DND-41 (cell line): ENCODE measurements at regions not wholly inside any gene's neighbourhood (a gene's known extent, or its start where the extent isn't known, plus 50 kb on each side); places are given as distances from the start of the nearest gene placed in this dataset.

Experiments
- ATAC-seq: fragments of 200-7000 bp; cut with Tn5 transposase; 3 replicates; pipeline ENCODE4 v1.9.1; 2021; ENCODE audit warnings: low read depth; ENCODE audit not compliant: insufficient read depth
- DNase-seq: peaks from one replicate; pipeline ENCODE4 v3.0.0-alpha.2; 2020
- H2AFZ ChIP-seq: 2 replicates; pipeline ENCODE4 v1.6.0; 2012; ENCODE audit warnings: low read depth, low read length
- H3K27ac ChIP-seq: 2 replicates; pipeline ENCODE4 v1.5.1; 2012; ENCODE audit warnings: low read length, inconsistent platforms
- H3K27me3 ChIP-seq: fragments of 200-600 bp; sonication (generic); 2 replicates; pipeline ENCODE4 v1.6.0; 2012; ENCODE audit warnings: low read length, mild to moderate bottlenecking, inconsistent platforms; ENCODE audit not compliant: insufficient read depth, poor library complexity
- H3K36me3 ChIP-seq: 2 replicates; pipeline ENCODE4 v1.5.1; 2012; ENCODE audit warnings: low read length, inconsistent platforms; ENCODE audit not compliant: insufficient read depth
- H3K4me1 ChIP-seq: 2 replicates; pipeline ENCODE4 v1.5.1; 2012; ENCODE audit warnings: mild to moderate bottlenecking, low read length; ENCODE audit not compliant: insufficient read depth
- H3K4me2 ChIP-seq: 2 replicates; pipeline ENCODE4 v1.6.0; 2012; ENCODE audit warnings: mild to moderate bottlenecking, moderate library complexity, low read length, inconsistent platforms; ENCODE audit not compliant: insufficient read depth
- H3K4me3 ChIP-seq, 2 experiments: fragments of 200-600 bp in 1 of 2; shearing (Covaris generic) in 1 of 2; 2 replicates each; pipeline ENCODE4 v1.5.1; 2012 to 2016; ENCODE audit warnings: inconsistent platforms in 2 of 2, low read length in 2 of 2, mild to moderate bottlenecking in 2 of 2, low read depth in 1 of 2, moderate library complexity in 1 of 2
- H3K79me2 ChIP-seq: 2 replicates; pipeline ENCODE4 v1.6.0; 2012; ENCODE audit warnings: low read length, inconsistent platforms; ENCODE audit not compliant: insufficient read depth
- H3K9ac ChIP-seq: 2 replicates; pipeline ENCODE4 v1.6.0; 2012; ENCODE audit warnings: low read depth, mild to moderate bottlenecking, inconsistent platforms, low read length, moderate library complexity
- H3K9me3 ChIP-seq: 2 replicates; pipeline ENCODE4 v1.5.1; 2012; ENCODE audit warnings: low read length, moderate library complexity, mild to moderate bottlenecking, inconsistent platforms; ENCODE audit not compliant: insufficient read depth, severe bottlenecking
- H4K20me1 ChIP-seq: 2 replicates; pipeline ENCODE4 v1.6.0; 2012; ENCODE audit warnings: low read length; ENCODE audit not compliant: insufficient read depth
- CTCF ChIP-seq: IDR thresholded peaks from 2 replicates; pipeline ENCODE4 v1.5.1; 2012; ENCODE audit warnings: borderline replicate concordance, low read length, moderate library complexity, mild to moderate bottlenecking; ENCODE audit not compliant: poor library complexity, severe bottlenecking; ENCODE audit errors: extremely low read depth
- EZH2 ChIP-seq: IDR thresholded peaks from 3 replicates; pipeline ENCODE4 v1.6.1; 2012; ENCODE audit warnings: borderline replicate concordance, low read depth, mild to moderate bottlenecking, moderate library complexity, low read length, inconsistent platforms; ENCODE audit not compliant: severe bottlenecking

GRCh38 chr22:17269224-17269606, 50.0 kb upstream of the ADA2 start:
- H2AFZ ChIP-seq, result no peak overlapping the region
- TF ChIP-seq CTCF (no peak), EZH2 (no peak)
- H3K27me3 ChIP-seq, result no peaks in the 10 kb centered on the region
- H3K4me3 ChIP-seq, result no peak overlapping the region
- H3K27ac ChIP-seq, result no peak overlapping the region
- H4K20me1 ChIP-seq, result no peaks in the 10 kb centered on the region
- DNase-seq (no peak), ATAC-seq (no peak)
- H3K36me3 ChIP-seq, result no peaks in the 10 kb centered on the region
- H3K79me2 ChIP-seq, result no peaks in the 10 kb centered on the region
- no peak overlapping the region for H3K9ac ChIP-seq
- no peak overlapping the region for H3K4me2 ChIP-seq
- H3K4me1 ChIP-seq, result peaks cover 21% of the 10 kb centered on the region
- H3K9me3 ChIP-seq, result no peaks in the 10 kb centered on the region
